Suprapubic skin (tissue), 4 donors: ENCODE measurements at regions not wholly inside any gene's neighbourhood (a gene's known extent, or its start where the extent isn't known, plus 50 kb on each side); places are given as distances from the start of the nearest gene placed in this dataset.

ENCODE experiments used
- DNase-seq, 2 donors: peaks; one replicate each; pipeline ENCODE4 v3.0.0-alpha.2; 2019; ENCODE audit warnings: low spot score in 2 of 2
- H3K27ac ChIP-seq: fragments of 200-600 bp; sonication (generic); one replicate; pipeline ENCODE4 v1.5.1; 2019
- H3K27me3 ChIP-seq: fragments of 200-600 bp; sonication (generic); one replicate; pipeline ENCODE4 v1.5.1; 2019
- H3K36me3 ChIP-seq: fragments of 200-600 bp; sonication (generic); one replicate; pipeline ENCODE4 v1.5.1; 2019
- H3K4me1 ChIP-seq: fragments of 200-600 bp; sonication (generic); one replicate; pipeline ENCODE4 v1.5.1; 2019
- H3K4me3 ChIP-seq: fragments of 200-600 bp; sonication (generic); one replicate; pipeline ENCODE4 v1.5.1; 2019; ENCODE audit warnings: mild to moderate bottlenecking
- H3K9me3 ChIP-seq: fragments of 200-600 bp; sonication (generic); one replicate; pipeline ENCODE4 v1.5.1; 2019
- CTCF ChIP-seq, 2 donors: fragments of 200-600 bp in 1 of 2; fragments of 450-650 bp in 1 of 2; sonication (generic) in 1 of 2; IDR thresholded peaks; one replicate each; pipeline ENCODE4 v1.5.1; 2016 to 2019; ENCODE audit warnings: antibody characterized with exemption in 2 of 2, mild to moderate bottlenecking in 1 of 2, moderate library complexity in 1 of 2
- EP300 ChIP-seq: sonication (generic); formaldehyde crosslinking; IDR thresholded peaks from one replicate; pipeline ENCODE4 v1.6.1; 2017; ENCODE audit warnings: antibody characterized with exemption
- POLR2A ChIP-seq, 2 donors: fragments of 450-650 bp; IDR thresholded peaks; one replicate each; pipeline ENCODE4 v1.6.1; 2017; ENCODE audit warnings: antibody characterized with exemption in 2 of 2, mild to moderate bottlenecking in 2 of 2, moderate library complexity in 2 of 2
- POLR2AphosphoS5 ChIP-seq, 3 donors: sonication (generic); formaldehyde crosslinking; IDR thresholded peaks; one replicate each; pipeline ENCODE4 v1.6.1; 2017; ENCODE audit warnings: antibody characterized with exemption in 3 of 3
- WGBS: methylation state at CpG from one replicate; pipeline ENCODE4 v1.1.5; 2018; 5-methylcytosine and 5-hydroxymethylcytosine counted together

GRCh38 chr6:87762116-87762515, 60.1 kb upstream of the AKIRIN2 start:
- Histone ChIP-seq H3K36me3 (no peaks in the 10 kb centered on the region), H3K27ac (no peak overlapping the region), H3K27me3 (no peaks in the 10 kb centered on the region), H3K4me1 (peaks cover 3% of the 10 kb centered on the region), H3K9me3 (no peaks in the 10 kb centered on the region), H3K4me3 (no peak overlapping the region)
- TF ChIP-seq POLR2AphosphoS5 (IDR thresholded peaks at IDR 0.05) (no peak), POLR2A (IDR thresholded peaks at IDR 0.05) (no peak), CTCF (IDR thresholded peaks at IDR 0.05) (no peak), EP300 (no peak)
- no peak for DNase-seq
- WGBS: 70% methylated on average over 3 of the region's 3 CpGs

DNA sequence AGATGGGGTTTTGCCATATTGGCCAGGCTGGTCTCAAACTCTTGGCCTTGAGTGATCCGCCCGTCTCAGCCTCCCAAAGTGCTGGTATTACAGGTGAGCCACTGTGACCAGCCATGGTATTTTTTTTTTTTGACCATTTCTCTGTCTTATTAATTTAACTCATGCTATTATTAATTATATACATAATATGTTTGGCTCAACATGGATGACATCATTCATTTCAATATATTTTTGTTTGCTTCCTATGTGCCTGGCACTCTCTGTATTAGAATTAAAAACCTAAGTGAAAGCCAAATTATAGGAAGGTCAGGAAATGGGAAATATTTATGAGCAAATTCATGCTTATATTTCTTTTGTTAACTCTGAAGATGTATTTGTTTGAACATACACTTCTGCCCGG, 55.8 kb upstream of the AKIRIN2 start:
- Histone ChIP-seq H3K27me3 (no peaks in the 10 kb centered on the region), H3K9me3 (no peaks in the 10 kb centered on the region), H3K27ac (no peak overlapping the region), H3K4me1 (peaks cover 12% of the 10 kb centered on the region), H3K36me3 (no peaks in the 10 kb centered on the region), H3K4me3 (no peak overlapping the region)
- TF ChIP-seq EP300 (no peak), POLR2A (IDR thresholded peaks at IDR 0.05) (no peak), CTCF (IDR thresholded peaks at IDR 0.05) (no peak), POLR2AphosphoS5 (IDR thresholded peaks at IDR 0.05) (no peak)
- DNase-seq: no peak
- WGBS: 97% methylated on average over 3 of the region's 3 CpGs

DNA sequence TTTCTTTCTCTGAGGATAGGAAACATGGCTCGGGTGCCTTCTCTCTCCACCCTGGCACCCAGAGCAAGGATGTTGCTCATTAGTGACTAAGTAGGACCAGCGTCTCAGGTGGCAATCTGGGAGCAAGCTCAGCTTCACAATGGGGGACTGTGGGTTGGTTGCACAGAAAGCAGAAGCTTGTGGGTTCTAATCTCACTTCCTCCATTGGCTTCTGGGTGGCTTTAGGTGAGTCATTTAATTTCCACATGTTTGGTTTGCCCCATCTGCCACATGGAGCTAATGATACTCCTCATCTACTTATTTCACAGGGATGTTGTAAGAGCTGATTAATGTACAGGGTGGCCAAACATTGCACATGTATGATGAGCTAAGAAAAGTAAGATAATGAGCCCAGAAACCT, 54.8 kb upstream of the AKIRIN2 start:
- WGBS: 51% methylated on average over 2 of the region's 2 CpGs

DNA sequence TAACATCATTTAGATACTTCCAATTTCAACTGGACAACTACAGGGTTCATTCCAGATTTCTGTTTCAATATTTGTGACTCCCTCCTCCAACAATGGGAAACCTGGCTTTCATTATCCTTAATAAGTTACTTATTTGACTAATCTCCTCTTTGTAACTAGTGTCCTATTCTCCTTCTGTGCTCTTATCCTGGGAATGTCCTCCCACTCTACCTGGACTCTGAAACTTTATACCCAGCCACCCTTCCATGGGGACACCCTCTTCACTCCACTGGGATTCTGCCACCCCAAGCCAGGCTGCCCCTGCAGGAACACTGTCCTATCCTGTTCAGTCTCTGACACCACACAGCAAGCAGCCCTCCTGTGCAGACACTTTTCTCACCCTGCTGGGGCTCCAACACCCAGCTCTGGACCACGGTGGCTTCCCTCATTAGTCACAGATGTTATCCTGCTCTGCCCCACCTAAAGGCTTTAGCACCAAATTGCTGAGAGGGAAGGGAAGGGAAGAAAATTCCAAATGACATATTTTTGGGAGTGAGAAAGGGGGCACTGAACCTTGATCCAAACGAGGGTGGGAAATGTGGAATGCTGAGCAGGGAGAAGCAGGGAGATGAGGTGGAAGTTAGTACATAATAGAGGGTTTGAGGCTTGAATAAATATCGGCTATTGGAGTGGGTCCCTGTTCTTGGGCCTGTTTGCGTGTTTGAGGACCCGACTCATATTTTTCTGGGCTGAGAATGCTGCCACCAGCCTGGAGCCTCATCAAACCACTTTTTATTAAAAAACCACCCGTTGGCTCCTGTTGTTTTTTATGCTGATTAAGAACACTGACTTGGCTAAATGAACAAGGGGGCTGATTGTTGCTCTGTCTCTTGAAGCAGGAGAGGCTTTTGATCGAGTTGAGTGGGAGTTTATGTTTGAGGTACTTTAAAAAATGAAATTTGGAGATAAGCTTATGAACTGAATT, 54.0 kb upstream of the AKIRIN2 start:
- Histone ChIP-seq H3K27me3 (no peaks in the 10 kb centered on the region), H3K4me3 (no peak overlapping the region), H3K9me3 (no peaks in the 10 kb centered on the region), H3K27ac (no peak overlapping the region), H3K4me1 (peaks cover 12% of the 10 kb centered on the region), H3K36me3 (no peaks in the 10 kb centered on the region)
- DNase-seq: no peak
- TF ChIP-seq POLR2AphosphoS5 (IDR thresholded peaks at IDR 0.05) (no peak), POLR2A (IDR thresholded peaks at IDR 0.05) (no peak), CTCF (IDR thresholded peaks at IDR 0.05) (no peak), EP300 (no peak)
- WGBS: 37% methylated on average over 7 of the region's 7 CpGs

More for the DNA sequence above, 54.8 kb upstream of the AKIRIN2 start:
- TF ChIP-seq POLR2A (IDR thresholded peaks at IDR 0.05): no peak
- TF ChIP-seq CTCF (IDR thresholded peaks at IDR 0.05): no peak
- no peak for TF ChIP-seq EP300
- no peak for TF ChIP-seq POLR2AphosphoS5 (IDR thresholded peaks at IDR 0.05)
- DNase-seq: no peak
- H3K4me1 ChIP-seq: peaks cover 12% of the 10 kb centered on the region
- no peak overlapping the region for H3K27ac ChIP-seq
- H3K4me3 ChIP-seq: no peak overlapping the region
- H3K36me3 ChIP-seq: no peaks in the 10 kb centered on the region
- H3K9me3 ChIP-seq: no peaks in the 10 kb centered on the region
- H3K27me3 ChIP-seq: no peaks in the 10 kb centered on the region

DNA sequence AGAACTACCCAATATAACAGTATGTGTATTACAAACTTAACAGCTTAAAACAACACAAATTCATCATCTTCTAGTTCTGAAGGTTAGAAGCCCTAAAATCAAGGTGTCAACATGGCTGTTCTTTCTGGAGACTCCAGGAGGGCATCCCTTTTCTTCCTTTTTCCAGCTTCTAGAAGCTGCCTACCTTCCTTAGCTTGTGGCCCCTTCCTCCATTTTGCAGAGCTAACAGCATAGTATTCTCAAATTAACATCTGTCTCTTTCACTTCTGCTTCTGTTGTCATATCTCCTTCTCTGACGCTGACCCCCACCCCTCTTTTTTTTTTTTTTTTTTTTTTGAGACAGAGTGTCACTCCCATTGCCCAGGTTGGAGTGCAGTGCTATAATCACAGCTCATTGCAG, 52.8 kb upstream of the AKIRIN2 start:
- DNase-seq: no peak
- Histone ChIP-seq H3K36me3 (no peaks in the 10 kb centered on the region), H3K27ac (no peak overlapping the region), H3K9me3 (no peaks in the 10 kb centered on the region), H3K4me1 (peaks cover 12% of the 10 kb centered on the region), H3K27me3 (no peaks in the 10 kb centered on the region), H3K4me3 (no peak overlapping the region)
- no peak for TF ChIP-seq POLR2AphosphoS5 (IDR thresholded peaks at IDR 0.05)
- no peak for TF ChIP-seq POLR2A (IDR thresholded peaks at IDR 0.05)
- WGBS: 73% methylated on average over 1 of the region's 1 CpG
